ENCODE measurements at regions not wholly inside any gene's neighbourhood (a gene's known extent, or its start where the extent isn't known, plus 50 kb on each side); places are given as distances from the start of the nearest gene placed in this dataset.

GRCh38 chr2:103295591-103295990 lies 533.8 kb downstream of the TMEM182 start:
- peaks cover 0 to 2% of the 10 kb centered on the region in 2 donors for H3K27me3 ChIP-seq (ENCODE audit: control insufficient read depth in 1 of 2, insufficient read depth in 2 of 2, low read length in 2 of 2)
- H3K4me1 ChIP-seq (ENCODE audit: control insufficient read depth, insufficient read depth, low read length), result no peaks in the 10 kb centered on the region
- H3K27ac ChIP-seq (ENCODE audit: low read length), result no peak overlapping the region
- no peak overlapping the region for H3K4me3 ChIP-seq (ENCODE audit: low read length in 2 of 2)
- H3K9me3 ChIP-seq (ENCODE audit: control insufficient read depth in 2 of 2, low read length in 2 of 2), result no peaks in the 10 kb centered on the region
- no peaks in the 10 kb centered on the region for H3K36me3 ChIP-seq (ENCODE audit: control insufficient read depth in 2 of 2, insufficient read depth in 2 of 2, low read length in 2 of 2)
- no peak overlapping the region for H3K9ac ChIP-seq (ENCODE audit: low read length in 2 of 2)

DNA sequence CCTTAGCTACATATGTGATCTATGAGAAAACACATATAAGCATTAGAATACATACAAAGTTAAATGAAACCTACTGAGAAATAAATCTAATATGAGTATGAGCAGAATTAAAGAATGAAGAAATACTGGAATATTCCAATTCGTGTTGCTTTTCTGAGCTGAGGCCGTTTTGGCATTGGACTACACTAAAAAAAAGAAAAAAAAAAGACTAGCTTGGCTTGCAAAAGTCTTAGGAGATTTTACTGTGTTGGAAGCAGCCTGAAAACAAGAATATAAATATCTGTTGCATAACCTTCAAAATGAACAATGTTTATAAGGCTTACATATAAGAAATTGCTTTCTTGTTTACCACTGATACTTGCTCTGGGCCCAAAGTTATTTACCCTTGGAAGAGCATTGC lies 562.8 kb downstream of the TMEM182 start:
- H3K27ac ChIP-seq (ENCODE audit: low read length), result no peak overlapping the region

GRCh38 chr2:103327386-103327785 lies 565.6 kb downstream of the TMEM182 start:
- no peaks in the 10 kb centered on the region for H3K27me3 ChIP-seq (ENCODE audit: control insufficient read depth in 1 of 2, insufficient read depth in 2 of 2, low read length in 2 of 2)
- no peaks in the 10 kb centered on the region for H3K4me1 ChIP-seq (ENCODE audit: control insufficient read depth, insufficient read depth, low read length)
- no peak overlapping the region for H3K9ac ChIP-seq (ENCODE audit: low read length in 2 of 2)
- H3K27ac ChIP-seq (ENCODE audit: low read length), result no peak overlapping the region
- H3K9me3 ChIP-seq (ENCODE audit: control insufficient read depth in 2 of 2, low read length in 2 of 2), result no peaks in the 10 kb centered on the region
- H3K4me3 ChIP-seq (ENCODE audit: low read length in 2 of 2), result no peak overlapping the region
- no peaks in the 10 kb centered on the region for H3K36me3 ChIP-seq (ENCODE audit: control insufficient read depth in 2 of 2, insufficient read depth in 2 of 2, low read length in 2 of 2)

More for the DNA sequence above, 562.8 kb downstream of the TMEM182 start:
- Histone ChIP-seq H3K36me3 (ENCODE audit: control insufficient read depth in 2 of 2, insufficient read depth in 2 of 2, low read length in 2 of 2) (no peaks in the 10 kb centered on the region), H3K4me1 (ENCODE audit: control insufficient read depth, insufficient read depth, low read length) (no peaks in the 10 kb centered on the region), H3K4me3 (ENCODE audit: low read length in 2 of 2) (no peak overlapping the region), H3K9me3 (ENCODE audit: control insufficient read depth in 2 of 2, low read length in 2 of 2) (no peaks in the 10 kb centered on the region), H3K9ac (ENCODE audit: low read length in 2 of 2) (no peak overlapping the region), H3K27me3 (ENCODE audit: control insufficient read depth in 1 of 2, insufficient read depth in 2 of 2, low read length in 2 of 2) (no peaks in the 10 kb centered on the region)

DNA sequence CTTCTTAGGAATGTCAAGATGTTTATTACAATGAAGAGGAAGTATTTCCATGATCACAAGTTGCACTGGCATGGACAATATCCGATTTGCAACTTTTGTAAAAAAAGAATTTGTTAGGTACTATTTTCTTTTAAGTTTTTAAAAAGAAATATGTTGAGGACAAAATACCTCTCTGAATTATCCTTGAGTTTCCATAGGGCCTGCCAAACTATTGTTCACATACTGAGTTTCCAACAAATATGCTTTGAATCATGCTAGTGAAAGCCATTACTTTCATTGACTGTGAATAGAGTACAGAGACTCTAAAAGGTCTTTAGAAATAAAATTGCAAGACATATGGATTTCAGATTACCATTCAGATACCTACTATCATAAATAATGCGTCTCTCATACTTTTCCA lies 566.1 kb downstream of the TMEM182 start:
- Histone ChIP-seq H3K9me3 (ENCODE audit: control insufficient read depth in 2 of 2, low read length in 2 of 2) (no peaks in the 10 kb centered on the region), H3K4me1 (ENCODE audit: control insufficient read depth, insufficient read depth, low read length) (no peaks in the 10 kb centered on the region), H3K27me3 (ENCODE audit: control insufficient read depth in 1 of 2, insufficient read depth in 2 of 2, low read length in 2 of 2) (no peaks in the 10 kb centered on the region), H3K9ac (ENCODE audit: low read length in 2 of 2) (no peak overlapping the region), H3K36me3 (ENCODE audit: control insufficient read depth in 2 of 2, insufficient read depth in 2 of 2, low read length in 2 of 2) (no peaks in the 10 kb centered on the region), H3K4me3 (ENCODE audit: low read length in 2 of 2) (no peak overlapping the region), H3K27ac (ENCODE audit: low read length) (no peak overlapping the region)

DNA sequence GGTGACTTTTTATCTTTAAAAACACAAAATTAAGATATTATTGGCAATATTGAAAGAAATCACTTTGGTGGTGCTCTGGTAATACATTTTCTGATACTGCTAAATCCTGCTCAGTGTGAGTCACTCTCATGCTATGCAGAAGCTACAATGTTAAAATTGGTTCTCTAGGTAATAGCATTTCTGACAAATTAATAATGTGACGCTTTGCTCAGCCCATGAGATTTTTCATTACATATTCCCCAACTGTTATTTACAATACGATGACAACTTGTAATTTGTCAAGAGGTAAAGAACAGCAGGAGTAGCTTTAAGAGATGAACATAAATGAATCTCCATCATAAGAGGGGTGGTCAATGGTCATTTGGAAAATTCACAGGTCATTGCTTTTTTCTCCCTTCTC lies 573.6 kb downstream of the TMEM182 start:
- Histone ChIP-seq H3K36me3 (ENCODE audit: control insufficient read depth in 2 of 2, insufficient read depth in 2 of 2, low read length in 2 of 2) (no peaks in the 10 kb centered on the region), H3K9ac (ENCODE audit: low read length in 2 of 2) (no peak overlapping the region), H3K27ac (ENCODE audit: low read length) (no peak overlapping the region), H3K4me3 (ENCODE audit: low read length in 2 of 2) (no peak overlapping the region), H3K27me3 (ENCODE audit: control insufficient read depth in 1 of 2, insufficient read depth in 2 of 2, low read length in 2 of 2) (no peaks in the 10 kb centered on the region), H3K4me1 (ENCODE audit: control insufficient read depth, insufficient read depth, low read length) (no peaks in the 10 kb centered on the region), H3K9me3 (ENCODE audit: control insufficient read depth in 2 of 2, low read length in 2 of 2) (no peaks in the 10 kb centered on the region)

GRCh38 chr2:103338819-103339218 lies 577.0 kb downstream of the TMEM182 start:
- Histone ChIP-seq H3K4me3 (ENCODE audit: low read length in 2 of 2) (no peak overlapping the region), H3K27me3 (ENCODE audit: control insufficient read depth in 1 of 2, insufficient read depth in 2 of 2, low read length in 2 of 2) (no peaks in the 10 kb centered on the region), H3K9ac (ENCODE audit: low read length in 2 of 2) (no peak overlapping the region), H3K9me3 (ENCODE audit: control insufficient read depth in 2 of 2, low read length in 2 of 2) (no peaks in the 10 kb centered on the region), H3K27ac (ENCODE audit: low read length) (no peak overlapping the region), H3K4me1 (ENCODE audit: control insufficient read depth, insufficient read depth, low read length) (no peaks in the 10 kb centered on the region), H3K36me3 (ENCODE audit: control insufficient read depth in 2 of 2, insufficient read depth in 2 of 2, low read length in 2 of 2) (no peaks in the 10 kb centered on the region)

- Histone ChIP-seq H3K4me1 (ENCODE audit: control insufficient read depth, insufficient read depth, low read length) (no peaks in the 10 kb centered on the region), H3K27me3 (ENCODE audit: control insufficient read depth in 1 of 2, insufficient read depth in 2 of 2, low read length in 2 of 2) (no peaks in the 10 kb centered on the region), H3K9ac (ENCODE audit: low read length in 2 of 2) (no peak overlapping the region), H3K36me3 (ENCODE audit: control insufficient read depth in 2 of 2, insufficient read depth in 2 of 2, low read length in 2 of 2) (no peaks in the 10 kb centered on the region), H3K27ac (ENCODE audit: low read length) (no peak overlapping the region), H3K9me3 (ENCODE audit: control insufficient read depth in 2 of 2, low read length in 2 of 2) (peaks cover 0 to 4% of the 10 kb centered on the region in 2 donors), H3K4me3 (ENCODE audit: low read length in 2 of 2) (no peak overlapping the region)
Observed at GRCh38 chr2:103346780-103347179, 584.9 kb downstream of the TMEM182 start.

DNA sequence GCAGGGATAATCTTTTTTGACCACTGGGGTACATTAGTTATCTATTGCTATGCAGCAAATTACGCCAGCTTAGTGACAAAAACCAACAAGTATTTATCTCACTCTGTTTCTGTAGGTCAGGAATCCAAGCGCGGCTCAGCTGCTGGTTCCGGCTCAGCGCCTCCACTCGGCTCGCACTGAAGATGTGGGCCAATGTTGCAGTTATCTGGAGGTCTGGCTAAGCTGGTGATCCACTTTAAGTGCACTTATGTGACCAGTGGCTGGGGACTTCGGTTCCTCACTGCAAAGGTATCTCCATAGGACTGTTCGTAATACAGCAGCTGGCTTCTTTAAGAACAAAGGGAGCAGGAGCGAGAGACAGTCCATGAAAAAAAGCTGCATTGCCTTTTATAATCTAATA lies 591.9 kb downstream of the TMEM182 start:
- Histone ChIP-seq H3K9ac (ENCODE audit: low read length in 2 of 2) (no peak overlapping the region), H3K4me1 (ENCODE audit: control insufficient read depth, insufficient read depth, low read length) (no peaks in the 10 kb centered on the region), H3K4me3 (ENCODE audit: low read length in 2 of 2) (no peak overlapping the region)

GRCh38 chr2:103355287-103355686 lies 593.5 kb downstream of the TMEM182 start:
- Histone ChIP-seq H3K4me1 (ENCODE audit: control insufficient read depth, insufficient read depth, low read length) (no peaks in the 10 kb centered on the region), H3K27ac (ENCODE audit: low read length) (no peak overlapping the region), H3K36me3 (ENCODE audit: control insufficient read depth in 2 of 2, insufficient read depth in 2 of 2, low read length in 2 of 2) (no peaks in the 10 kb centered on the region), H3K9ac (ENCODE audit: low read length in 2 of 2) (no peak overlapping the region), H3K9me3 (ENCODE audit: control insufficient read depth in 2 of 2, low read length in 2 of 2) (peaks cover 0 to 2% of the 10 kb centered on the region in 2 donors), H3K4me3 (ENCODE audit: low read length in 2 of 2) (no peak overlapping the region), H3K27me3 (ENCODE audit: control insufficient read depth in 1 of 2, insufficient read depth in 2 of 2, low read length in 2 of 2) (no peaks in the 10 kb centered on the region)

More for the DNA sequence above, 591.9 kb downstream of the TMEM182 start:
- H3K27me3 ChIP-seq (ENCODE audit: control insufficient read depth in 1 of 2, insufficient read depth in 2 of 2, low read length in 2 of 2), result no peaks in the 10 kb centered on the region
- H3K27ac ChIP-seq (ENCODE audit: low read length), result no peak overlapping the region
- H3K9me3 ChIP-seq (ENCODE audit: control insufficient read depth in 2 of 2, low read length in 2 of 2), result peaks cover 0 to 2% of the 10 kb centered on the region in 2 donors
- no peaks in the 10 kb centered on the region for H3K36me3 ChIP-seq (ENCODE audit: control insufficient read depth in 2 of 2, insufficient read depth in 2 of 2, low read length in 2 of 2)

DNA sequence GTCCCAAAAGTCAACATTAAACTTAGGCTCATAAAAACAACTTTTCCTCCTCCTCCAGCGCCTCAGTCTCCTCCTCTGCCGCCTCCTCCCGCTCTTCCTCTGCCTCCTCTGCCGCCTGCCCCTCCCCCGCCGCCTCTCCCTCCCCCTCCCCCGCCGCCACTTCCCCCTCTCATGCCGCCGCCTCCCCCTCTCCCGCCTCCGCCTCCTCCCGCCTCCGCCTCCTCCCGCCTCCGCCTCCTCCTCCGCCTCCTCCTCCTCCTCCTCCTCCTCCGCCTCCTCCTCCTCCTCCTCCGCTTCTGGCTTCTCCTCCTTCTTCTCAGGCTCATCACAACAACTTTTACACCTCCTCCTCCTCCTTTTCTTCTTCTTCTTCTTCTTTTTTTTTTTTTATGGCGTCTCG lies 599.9 kb downstream of the TMEM182 start:
- H3K36me3 ChIP-seq (ENCODE audit: control insufficient read depth in 2 of 2, insufficient read depth in 2 of 2, low read length in 2 of 2), result no peaks in the 10 kb centered on the region
- no peaks in the 10 kb centered on the region for H3K4me1 ChIP-seq (ENCODE audit: control insufficient read depth, insufficient read depth, low read length)
- no peaks in the 10 kb centered on the region for H3K27me3 ChIP-seq (ENCODE audit: control insufficient read depth in 1 of 2, insufficient read depth in 2 of 2, low read length in 2 of 2)
- H3K4me3 ChIP-seq (ENCODE audit: low read length in 2 of 2), result no peak overlapping the region
- H3K9ac ChIP-seq (ENCODE audit: low read length in 2 of 2), result no peak overlapping the region
- no peaks in the 10 kb centered on the region for H3K9me3 ChIP-seq (ENCODE audit: control insufficient read depth in 2 of 2, low read length in 2 of 2)
- no peak overlapping the region for H3K27ac ChIP-seq (ENCODE audit: low read length)

DNA sequence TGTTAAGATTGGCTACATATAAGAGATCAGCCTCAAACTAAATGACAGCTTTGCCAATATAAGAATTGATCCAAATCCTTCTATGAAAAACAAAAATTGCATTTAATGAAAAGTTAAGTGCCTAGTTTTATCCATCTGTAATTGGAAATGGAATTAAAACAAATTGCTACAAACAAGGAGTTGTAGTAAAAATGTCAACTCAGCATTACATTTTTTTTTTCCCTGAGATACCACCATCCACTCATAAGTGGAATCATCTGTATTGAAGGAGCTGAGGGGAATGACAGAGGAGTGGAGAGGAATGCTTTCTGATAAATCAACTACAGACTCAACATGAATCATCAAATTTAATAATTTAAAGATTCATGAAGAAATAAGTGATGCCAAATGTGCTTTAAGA lies 601.8 kb downstream of the TMEM182 start:
- Histone ChIP-seq H3K4me1 (ENCODE audit: control insufficient read depth, insufficient read depth, low read length) (no peaks in the 10 kb centered on the region), H3K9ac (ENCODE audit: low read length in 2 of 2) (no peak overlapping the region), H3K4me3 (ENCODE audit: low read length in 2 of 2) (no peak overlapping the region), H3K27me3 (ENCODE audit: control insufficient read depth in 1 of 2, insufficient read depth in 2 of 2, low read length in 2 of 2) (no peaks in the 10 kb centered on the region), H3K27ac (ENCODE audit: low read length) (no peak overlapping the region), H3K36me3 (ENCODE audit: control insufficient read depth in 2 of 2, insufficient read depth in 2 of 2, low read length in 2 of 2) (no peaks in the 10 kb centered on the region), H3K9me3 (ENCODE audit: control insufficient read depth in 2 of 2, low read length in 2 of 2) (no peaks in the 10 kb centered on the region)

All from stomach smooth muscle (tissue), 2 donors.